ENCODE measurements at regions not wholly inside any gene's neighbourhood (a gene's known extent, or its start where the extent isn't known, plus 50 kb on each side); places are given as distances from the start of the nearest gene placed in this dataset.

DNA sequence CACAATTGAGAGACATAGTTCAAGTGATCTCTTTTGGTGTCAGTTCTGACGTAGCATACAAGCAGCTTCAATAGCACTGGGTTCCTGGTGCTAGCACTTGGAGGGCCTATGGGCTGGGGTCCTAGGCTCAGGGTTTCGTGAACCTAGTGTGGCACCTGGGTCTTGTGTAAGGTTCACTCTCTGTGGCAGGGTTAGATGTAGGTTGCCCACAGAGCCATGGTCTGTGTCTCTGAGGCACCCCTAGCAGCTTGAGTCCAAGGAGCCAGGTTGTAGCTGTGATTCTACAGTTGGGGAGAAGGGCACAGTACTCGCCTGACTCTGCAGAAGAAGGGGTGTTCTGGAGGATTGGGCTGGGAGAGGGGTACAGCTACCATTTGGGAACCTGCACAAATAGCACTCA is 282.6 kb upstream of the LRRC3B start:
- no peaks in the 10 kb centered on the region for H4K20me1 ChIP-seq (ENCODE audit: control insufficient read depth, insufficient read depth)
- H3K79me2 ChIP-seq (ENCODE audit: control insufficient read depth, insufficient read depth, low read length): no peaks in the 10 kb centered on the region
- H3K27ac ChIP-seq (ENCODE audit: control insufficient read depth, insufficient read depth): no peak overlapping the region
- in situ Hi-C loops (cut with MboI): no loop called here
- no peaks in the 10 kb centered on the region for H3K9me3 ChIP-seq (replicated peaks; ENCODE audit: control insufficient read depth, insufficient read depth, low read length)
- ChIA-PET CTCF (no interaction called here), POLR2A (no interaction called here), SMC1A (ENCODE audit: uncharacterized antibody, unreplicated experiment) (no interaction called here), RAD21 (ENCODE audit: unreplicated experiment) (no interaction called here)
- no peaks in the 10 kb centered on the region for H3K36me3 ChIP-seq (ENCODE audit: control insufficient read depth in 2 of 2, insufficient read depth in 2 of 2, low read length in 1 of 2)
- no peak overlapping the region for H2AFZ ChIP-seq (ENCODE audit: control insufficient read depth, low read depth, low read length)
- no peak overlapping the region for H3K4me2 ChIP-seq (ENCODE audit: control insufficient read depth, insufficient read depth)
- H3K4me3 ChIP-seq: no peak overlapping the region
- WGBS (ENCODE audit: insufficient coverage, insufficient replicate concordance, low lambda C conversion rate, missing lambda C conversion rate): 2% methylated on average over 3 of the region's 3 CpGs
- H3K27me3 ChIP-seq (replicated peaks in 1 of 2; ENCODE audit: control insufficient read depth in 2 of 2, insufficient read depth in 2 of 2, low read length in 1 of 2): no peaks in the 10 kb centered on the region
- no peak for TF ChIP-seq NBN (IDR thresholded peaks at IDR 0.05)
- TF ChIP-seq, protein P1, sequence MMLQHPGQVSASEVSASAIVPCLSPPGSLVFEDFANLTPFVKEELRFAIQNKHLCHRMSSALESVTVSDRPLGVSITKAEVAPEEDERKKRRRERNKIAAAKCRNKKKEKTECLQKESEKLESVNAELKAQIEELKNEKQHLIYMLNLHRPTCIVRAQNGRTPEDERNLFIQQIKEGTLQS (IDR thresholded peaks at IDR 0.05; ENCODE audit: borderline replicate concordance, extremely low read depth, low read depth, low read length): no peak
- no peak for TF ChIP-seq ZSCAN29 (IDR thresholded peaks at IDR 0.05)
- TF ChIP-seq, protein P2, sequence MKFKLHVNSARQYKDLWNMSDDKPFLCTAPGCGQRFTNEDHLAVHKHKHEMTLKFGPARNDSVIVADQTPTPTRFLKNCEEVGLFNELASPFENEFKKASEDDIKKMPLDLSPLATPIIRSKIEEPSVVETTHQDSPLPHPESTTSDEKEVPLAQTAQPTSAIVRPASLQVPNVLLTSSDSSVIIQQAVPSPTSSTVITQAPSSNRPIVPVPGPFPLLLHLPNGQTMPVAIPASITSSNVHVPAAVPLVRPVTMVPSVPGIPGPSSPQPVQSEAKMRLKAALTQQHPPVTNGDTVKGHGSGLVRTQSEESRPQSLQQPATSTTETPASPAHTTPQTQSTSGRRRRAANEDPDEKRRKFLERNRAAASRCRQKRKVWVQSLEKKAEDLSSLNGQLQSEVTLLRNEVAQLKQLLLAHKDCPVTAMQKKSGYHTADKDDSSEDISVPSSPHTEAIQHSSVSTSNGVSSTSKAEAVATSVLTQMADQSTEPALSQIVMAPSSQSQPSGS (IDR thresholded peaks at IDR 0.05; ENCODE audit: low read length): no peak
- TF ChIP-seq HDGF (IDR thresholded peaks at IDR 0.05): no peak
- no peak for TF ChIP-seq ATF7 (IDR thresholded peaks at IDR 0.05; ENCODE audit: low read depth)
- TF ChIP-seq RAD21 (IDR thresholded peaks at IDR 0.05; ENCODE audit: insufficient read depth, low read depth, low read length): no peak
- TF ChIP-seq IKZF2 (IDR thresholded peaks at IDR 0.05): no peak
- no peak for TF ChIP-seq HDAC6 (IDR thresholded peaks at IDR 0.05; ENCODE audit: unreplicated experiment)
- TF ChIP-seq, protein P3, sequence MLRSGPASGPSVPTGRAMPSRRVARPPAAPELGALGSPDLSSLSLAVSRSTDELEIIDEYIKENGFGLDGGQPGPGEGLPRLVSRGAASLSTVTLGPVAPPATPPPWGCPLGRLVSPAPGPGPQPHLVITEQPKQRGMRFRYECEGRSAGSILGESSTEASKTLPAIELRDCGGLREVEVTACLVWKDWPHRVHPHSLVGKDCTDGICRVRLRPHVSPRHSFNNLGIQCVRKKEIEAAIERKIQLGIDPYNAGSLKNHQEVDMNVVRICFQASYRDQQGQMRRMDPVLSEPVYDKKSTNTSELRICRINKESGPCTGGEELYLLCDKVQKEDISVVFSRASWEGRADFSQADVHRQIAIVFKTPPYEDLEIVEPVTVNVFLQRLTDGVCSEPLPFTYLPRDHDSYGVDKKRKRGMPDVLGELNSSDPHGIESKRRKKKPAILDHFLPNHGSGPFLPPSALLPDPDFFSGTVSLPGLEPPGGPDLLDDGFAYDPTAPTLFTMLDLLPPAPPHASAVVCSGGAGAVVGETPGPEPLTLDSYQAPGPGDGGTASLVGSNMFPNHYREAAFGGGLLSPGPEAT (IDR thresholded peaks at IDR 0.05; ENCODE audit: low read depth): no peak
- TF ChIP-seq RBBP5 (conservative IDR thresholded peaks at IDR 0.05): no peak
- TF ChIP-seq ZNF207 (IDR thresholded peaks at IDR 0.05; ENCODE audit: borderline replicate concordance): no peak
- no peak for TF ChIP-seq IKZF1 (conservative IDR thresholded peaks at IDR 0.05)
- TF ChIP-seq, protein P4, sequence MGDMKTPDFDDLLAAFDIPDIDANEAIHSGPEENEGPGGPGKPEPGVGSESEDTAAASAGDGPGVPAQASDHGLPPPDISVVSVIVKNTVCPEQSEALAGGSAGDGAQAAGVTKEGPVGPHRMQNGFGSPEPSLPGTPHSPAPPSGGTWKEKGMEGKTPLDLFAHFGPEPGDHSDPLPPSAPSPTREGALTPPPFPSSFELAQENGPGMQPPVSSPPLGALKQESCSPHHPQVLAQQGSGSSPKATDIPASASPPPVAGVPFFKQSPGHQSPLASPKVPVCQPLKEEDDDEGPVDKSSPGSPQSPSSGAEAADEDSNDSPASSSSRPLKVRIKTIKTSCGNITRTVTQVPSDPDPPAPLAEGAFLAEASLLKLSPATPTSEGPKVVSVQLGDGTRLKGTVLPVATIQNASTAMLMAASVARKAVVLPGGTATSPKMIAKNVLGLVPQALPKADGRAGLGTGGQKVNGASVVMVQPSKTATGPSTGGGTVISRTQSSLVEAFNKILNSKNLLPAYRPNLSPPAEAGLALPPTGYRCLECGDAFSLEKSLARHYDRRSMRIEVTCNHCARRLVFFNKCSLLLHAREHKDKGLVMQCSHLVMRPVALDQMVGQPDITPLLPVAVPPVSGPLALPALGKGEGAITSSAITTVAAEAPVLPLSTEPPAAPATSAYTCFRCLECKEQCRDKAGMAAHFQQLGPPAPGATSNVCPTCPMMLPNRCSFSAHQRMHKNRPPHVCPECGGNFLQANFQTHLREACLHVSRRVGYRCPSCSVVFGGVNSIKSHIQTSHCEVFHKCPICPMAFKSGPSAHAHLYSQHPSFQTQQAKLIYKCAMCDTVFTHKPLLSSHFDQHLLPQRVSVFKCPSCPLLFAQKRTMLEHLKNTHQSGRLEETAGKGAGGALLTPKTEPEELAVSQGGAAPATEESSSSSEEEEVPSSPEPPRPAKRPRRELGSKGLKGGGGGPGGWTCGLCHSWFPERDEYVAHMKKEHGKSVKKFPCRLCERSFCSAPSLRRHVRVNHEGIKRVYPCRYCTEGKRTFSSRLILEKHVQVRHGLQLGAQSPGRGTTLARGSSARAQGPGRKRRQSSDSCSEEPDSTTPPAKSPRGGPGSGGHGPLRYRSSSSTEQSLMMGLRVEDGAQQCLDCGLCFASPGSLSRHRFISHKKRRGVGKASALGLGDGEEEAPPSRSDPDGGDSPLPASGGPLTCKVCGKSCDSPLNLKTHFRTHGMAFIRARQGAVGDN (IDR thresholded peaks at IDR 0.05): no peak
- TF ChIP-seq, protein P5, sequence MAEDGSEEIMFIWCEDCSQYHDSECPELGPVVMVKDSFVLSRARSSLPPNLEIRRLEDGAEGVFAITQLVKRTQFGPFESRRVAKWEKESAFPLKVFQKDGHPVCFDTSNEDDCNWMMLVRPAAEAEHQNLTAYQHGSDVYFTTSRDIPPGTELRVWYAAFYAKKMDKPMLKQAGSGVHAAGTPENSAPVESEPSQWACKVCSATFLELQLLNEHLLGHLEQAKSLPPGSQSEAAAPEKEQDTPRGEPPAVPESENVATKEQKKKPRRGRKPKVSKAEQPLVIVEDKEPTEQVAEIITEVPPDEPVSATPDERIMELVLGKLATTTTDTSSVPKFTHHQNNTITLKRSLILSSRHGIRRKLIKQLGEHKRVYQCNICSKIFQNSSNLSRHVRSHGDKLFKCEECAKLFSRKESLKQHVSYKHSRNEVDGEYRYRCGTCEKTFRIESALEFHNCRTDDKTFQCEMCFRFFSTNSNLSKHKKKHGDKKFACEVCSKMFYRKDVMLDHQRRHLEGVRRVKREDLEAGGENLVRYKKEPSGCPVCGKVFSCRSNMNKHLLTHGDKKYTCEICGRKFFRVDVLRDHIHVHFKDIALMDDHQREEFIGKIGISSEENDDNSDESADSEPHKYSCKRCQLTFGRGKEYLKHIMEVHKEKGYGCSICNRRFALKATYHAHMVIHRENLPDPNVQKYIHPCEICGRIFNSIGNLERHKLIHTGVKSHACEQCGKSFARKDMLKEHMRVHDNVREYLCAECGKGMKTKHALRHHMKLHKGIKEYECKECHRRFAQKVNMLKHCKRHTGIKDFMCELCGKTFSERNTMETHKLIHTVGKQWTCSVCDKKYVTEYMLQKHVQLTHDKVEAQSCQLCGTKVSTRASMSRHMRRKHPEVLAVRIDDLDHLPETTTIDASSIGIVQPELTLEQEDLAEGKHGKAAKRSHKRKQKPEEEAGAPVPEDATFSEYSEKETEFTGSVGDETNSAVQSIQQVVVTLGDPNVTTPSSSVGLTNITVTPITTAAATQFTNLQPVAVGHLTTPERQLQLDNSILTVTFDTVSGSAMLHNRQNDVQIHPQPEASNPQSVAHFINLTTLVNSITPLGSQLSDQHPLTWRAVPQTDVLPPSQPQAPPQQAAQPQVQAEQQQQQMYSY (CRISPR knock-in tag; IDR thresholded peaks at IDR 0.05): no peak
- no peak for TF ChIP-seq NR2C1 (IDR thresholded peaks at IDR 0.05)
- ATAC-seq (no peak), DNase-seq (ENCODE audit: low read depth, low spot score) (no peak), FAIRE-seq (no peak)
- H3K9ac ChIP-seq (ENCODE audit: control insufficient read depth, insufficient read depth, low read length): no peak overlapping the region
- H3K4me1 ChIP-seq (ENCODE audit: control insufficient read depth, insufficient read depth, low read length): no peaks in the 10 kb centered on the region
- BruUV-seq (replicated peaks): no TSS peak
- intact Hi-C loops (cut with micrococcal nuclease; ENCODE audit: unreplicated experiment): no loop called here
